CD4-positive, CD25-positive, alpha-beta regulatory T cell (primary cell): ENCODE measurements at regions not wholly inside any gene's neighbourhood (a gene's known extent, or its start where the extent isn't known, plus 50 kb on each side); places are given as distances from the start of the nearest gene placed in this dataset.
A peak's percentile ranks its signal among the peaks of the same experiment; 100 is the strongest.

Source experiments
- ATAC-seq, 2 donors: fragments of 150-1000 bp; cut with Tn5 transposase; one replicate each; pipeline ENCODE4 v1.10.0; 2021; ENCODE audit warnings: low read depth in 2 of 2, moderate number of reproducible peaks in 2 of 2, moderate library complexity in 1 of 2
- DNase-seq, 3 donors: peaks; one replicate each; pipeline versions ENCODE4 v3.0.0 to v3.0.0-alpha.2; 2012 to 2022; ENCODE audit warnings: mixed read lengths in 1 of 3
- H3K27ac ChIP-seq: one replicate; pipeline ENCODE4 v1.7.0; 2013; ENCODE audit warnings: mild to moderate bottlenecking, low read length; ENCODE audit not compliant: insufficient read depth, poor library complexity, severe bottlenecking
- H3K27me3 ChIP-seq: one replicate; pipeline ENCODE4 v1.7.0; 2013; ENCODE audit warnings: low read length; ENCODE audit not compliant: control insufficient read depth, insufficient read depth
- H3K36me3 ChIP-seq: one replicate; pipeline ENCODE4 v1.7.0; 2013; ENCODE audit warnings: mild to moderate bottlenecking, low read length, moderate library complexity; ENCODE audit not compliant: control insufficient read depth, insufficient read depth
- H3K4me1 ChIP-seq: 2 replicates; pipeline ENCODE4 v1.7.0; 2013; ENCODE audit warnings: mild to moderate bottlenecking, low read length; ENCODE audit not compliant: insufficient read depth, control insufficient read depth, poor library complexity, severe bottlenecking
- H3K4me3 ChIP-seq: one replicate; pipeline ENCODE4 v1.7.0; 2013; ENCODE audit warnings: low read depth, mild to moderate bottlenecking, low read length, moderate library complexity
- H3K9me3 ChIP-seq, 2 experiments: 1 replicate in 1 of 2; 2 replicates in 1 of 2; pipeline ENCODE4 v1.7.0; 2013; ENCODE audit warnings: low read length in 2 of 2, mild to moderate bottlenecking in 1 of 2, moderate library complexity in 1 of 2; ENCODE audit not compliant: control insufficient read depth in 2 of 2
- H3K27ac Mint-ChIP-seq, 3 donors: one replicate each; pipeline ENCODE4 v1.8.0; 2020 to 2022; ENCODE audit warnings: mild to moderate bottlenecking in 3 of 3, mixed read lengths in 3 of 3, moderate library complexity in 2 of 3
- H3K27me3 Mint-ChIP-seq: one replicate; pipeline ENCODE4 v1.8.0; 2022; ENCODE audit warnings: mild to moderate bottlenecking, mixed read lengths
- H3K36me3 Mint-ChIP-seq: one replicate; pipeline ENCODE4 v1.8.0; 2020; ENCODE audit warnings: mixed read lengths
- H3K4me1 Mint-ChIP-seq, 4 donors: one replicate each; pipeline ENCODE4 v1.8.0; 2020 to 2022; ENCODE audit warnings: mixed read lengths in 4 of 4, mild to moderate bottlenecking in 1 of 4
- H3K4me3 Mint-ChIP-seq, 4 donors: one replicate each; pipeline ENCODE4 v1.8.0; 2020 to 2022; ENCODE audit warnings: mild to moderate bottlenecking in 4 of 4, mixed read lengths in 4 of 4, moderate library complexity in 3 of 4
- H3K9me3 Mint-ChIP-seq, 7 donors: one replicate each; pipeline ENCODE4 v1.8.0; 2020 to 2022; ENCODE audit warnings: mixed read lengths in 7 of 7, mild to moderate bottlenecking in 3 of 7, moderate library complexity in 2 of 7

DNA sequence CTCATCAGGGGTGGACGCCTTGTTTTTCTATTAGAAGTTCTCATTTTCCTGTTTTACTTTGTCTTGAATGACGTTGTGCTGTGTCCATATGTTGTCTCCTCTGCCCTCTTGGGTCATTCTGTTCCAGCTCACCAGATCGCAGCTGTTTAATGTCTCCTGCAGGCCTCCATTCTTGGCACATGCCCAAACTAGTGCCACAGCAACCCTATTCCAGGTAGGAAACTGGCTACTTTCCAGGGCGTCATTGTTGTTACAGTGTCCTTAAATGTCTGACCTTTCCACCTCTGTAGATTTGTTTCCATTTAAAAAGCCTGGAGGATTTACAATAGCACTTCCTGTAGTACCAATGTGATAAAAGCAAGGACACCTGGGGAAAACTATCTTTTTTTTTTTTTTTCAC is 500.7 kb downstream of the METTL4 start:
- Mint-ChIP-seq H3K27me3 (no peaks in the 10 kb centered on the region), H3K27ac (no peak overlapping the region), H3K4me1 (no peaks in the 10 kb centered on the region), H3K36me3 (no peaks in the 10 kb centered on the region), H3K9me3 (no peaks in the 10 kb centered on the region), H3K4me3 (no peak overlapping the region)
- ATAC-seq: no peak
- Histone ChIP-seq H3K4me3 (no peak overlapping the region), H3K27ac (no peak overlapping the region), H3K27me3 (no peaks in the 10 kb centered on the region), H3K36me3 (no peaks in the 10 kb centered on the region), H3K4me1 (no peaks in the 10 kb centered on the region), H3K9me3 (no peaks in the 10 kb centered on the region)
- DNase-seq: no peak

- no peak for ATAC-seq
- peaks cover 0 to 2% (median 0%) of the 10 kb centered on the region in 7 donors for H3K9me3 Mint-ChIP-seq
- no peak overlapping the region for H3K27ac Mint-ChIP-seq
- H3K27ac ChIP-seq: no peak overlapping the region
- no peaks in the 10 kb centered on the region for H3K36me3 Mint-ChIP-seq
- H3K4me1 Mint-ChIP-seq: no peaks in the 10 kb centered on the region
- no peaks in the 10 kb centered on the region for H3K27me3 ChIP-seq
- no peaks in the 10 kb centered on the region for H3K36me3 ChIP-seq
- H3K4me3 ChIP-seq: no peak overlapping the region
- H3K4me3 Mint-ChIP-seq: no peak overlapping the region
- DNase-seq: no peak
- H3K4me1 ChIP-seq: no peaks in the 10 kb centered on the region
- H3K27me3 Mint-ChIP-seq: no peaks in the 10 kb centered on the region
- no peaks in the 10 kb centered on the region for H3K9me3 ChIP-seq
Measured at GRCh38 chr18:2075499-2075898, 495.8 kb downstream of the METTL4 start.

GRCh38 chr18:2082676-2083075 is 488.6 kb downstream of the METTL4 start:
- no peak overlapping the region for H3K27ac Mint-ChIP-seq
- H3K36me3 Mint-ChIP-seq: no peaks in the 10 kb centered on the region
- Histone ChIP-seq H3K27ac (no peak overlapping the region), H3K36me3 (no peaks in the 10 kb centered on the region), H3K9me3 (no peaks in the 10 kb centered on the region), H3K27me3 (no peaks in the 10 kb centered on the region), H3K4me1 (no peaks in the 10 kb centered on the region), H3K4me3 (no peak overlapping the region)
- ATAC-seq: no peak
- no peaks in the 10 kb centered on the region for H3K9me3 Mint-ChIP-seq
- no peak for DNase-seq
- no peaks in the 10 kb centered on the region for H3K27me3 Mint-ChIP-seq
- H3K4me3 Mint-ChIP-seq: no peak overlapping the region
- no peaks in the 10 kb centered on the region for H3K4me1 Mint-ChIP-seq

GRCh38 chr18:2083691-2084090 is 487.6 kb downstream of the METTL4 start:
- Mint-ChIP-seq H3K36me3 (no peaks in the 10 kb centered on the region), H3K9me3 (peaks cover 0 to 2% (median 0%) of the 10 kb centered on the region in 7 donors), H3K4me3 (no peak overlapping the region), H3K4me1 (no peaks in the 10 kb centered on the region), H3K27ac (no peak overlapping the region), H3K27me3 (no peaks in the 10 kb centered on the region)
- no peak overlapping the region for H3K4me3 ChIP-seq
- DNase-seq (no peak), ATAC-seq (no peak)
- H3K9me3 ChIP-seq: no peaks in the 10 kb centered on the region
- H3K36me3 ChIP-seq: no peaks in the 10 kb centered on the region
- H3K27me3 ChIP-seq: no peaks in the 10 kb centered on the region
- no peaks in the 10 kb centered on the region for H3K4me1 ChIP-seq
- H3K27ac ChIP-seq: no peak overlapping the region

- H3K4me3 Mint-ChIP-seq: no peak overlapping the region
- H3K4me1 ChIP-seq: no peaks in the 10 kb centered on the region
- H3K9me3 ChIP-seq: no peaks in the 10 kb centered on the region
- no peak overlapping the region for H3K4me3 ChIP-seq
- DNase-seq: no peak
- no peaks in the 10 kb centered on the region for H3K36me3 Mint-ChIP-seq
- no peak overlapping the region for H3K27ac ChIP-seq
- H3K27me3 ChIP-seq: no peaks in the 10 kb centered on the region
- no peak for ATAC-seq
- no peaks in the 10 kb centered on the region for H3K27me3 Mint-ChIP-seq
- no peaks in the 10 kb centered on the region for H3K4me1 Mint-ChIP-seq
- no peaks in the 10 kb centered on the region for H3K36me3 ChIP-seq
- H3K27ac Mint-ChIP-seq: no peak overlapping the region
- peaks cover 0 to 2% (median 0%) of the 10 kb centered on the region in 7 donors for H3K9me3 Mint-ChIP-seq
Measured at GRCh38 chr18:2086439-2086838, 484.9 kb downstream of the METTL4 start.

- H3K27ac Mint-ChIP-seq: peak overlapping the region in 1 of 3 donors; percentile 57
- Histone ChIP-seq H3K27ac (no peak overlapping the region), H3K36me3 (no peaks in the 10 kb centered on the region), H3K27me3 (no peaks in the 10 kb centered on the region), H3K4me3 (no peak overlapping the region), H3K9me3 (no peaks in the 10 kb centered on the region), H3K4me1 (no peaks in the 10 kb centered on the region)
- H3K4me1 Mint-ChIP-seq: no peaks in the 10 kb centered on the region
- peaks cover 0 to 2% (median 0%) of the 10 kb centered on the region in 7 donors for H3K9me3 Mint-ChIP-seq
- H3K36me3 Mint-ChIP-seq: no peaks in the 10 kb centered on the region
- no peak for DNase-seq
- no peak overlapping the region for H3K4me3 Mint-ChIP-seq
- ATAC-seq: no peak
- no peaks in the 10 kb centered on the region for H3K27me3 Mint-ChIP-seq
Measured at GRCh38 chr18:2087877-2088673, 483.2 kb downstream of the METTL4 start.

GRCh38 chr18:2089396-2089795 is 481.9 kb downstream of the METTL4 start:
- no peak overlapping the region for H3K4me3 ChIP-seq
- no peaks in the 10 kb centered on the region for H3K4me1 ChIP-seq
- Mint-ChIP-seq H3K36me3 (no peaks in the 10 kb centered on the region), H3K27ac (no peak overlapping the region), H3K4me3 (no peak overlapping the region), H3K4me1 (no peaks in the 10 kb centered on the region), H3K9me3 (peaks cover 0 to 2% (median 0%) of the 10 kb centered on the region in 7 donors), H3K27me3 (no peaks in the 10 kb centered on the region)
- H3K9me3 ChIP-seq: no peaks in the 10 kb centered on the region
- H3K27me3 ChIP-seq: no peaks in the 10 kb centered on the region
- H3K27ac ChIP-seq: no peak overlapping the region
- no peaks in the 10 kb centered on the region for H3K36me3 ChIP-seq
- DNase-seq: no peak
- ATAC-seq: no peak

DNA sequence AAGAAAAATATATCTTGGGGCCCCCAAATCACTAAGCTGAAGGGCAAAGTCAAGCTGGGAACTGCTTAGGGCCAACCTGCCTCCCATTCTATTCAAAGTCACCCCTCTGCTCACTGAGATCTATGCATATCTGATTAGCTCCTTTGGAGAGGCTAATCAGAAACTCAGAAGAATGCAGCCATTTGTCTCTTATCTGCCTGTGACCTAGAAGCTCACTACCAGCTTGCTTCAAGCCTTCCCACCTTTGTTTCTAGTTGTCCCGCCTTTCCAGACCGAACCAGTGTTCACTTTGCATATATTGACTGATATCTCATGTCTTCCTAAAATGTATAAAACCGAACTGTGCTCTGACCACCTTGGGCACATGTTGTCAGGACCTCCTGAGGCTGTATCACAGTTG is 479.4 kb downstream of the METTL4 start:
- no peaks in the 10 kb centered on the region for H3K4me1 ChIP-seq
- no peaks in the 10 kb centered on the region for H3K27me3 ChIP-seq
- Mint-ChIP-seq H3K4me1 (no peaks in the 10 kb centered on the region), H3K9me3 (peaks cover 0 to 4% (median 0%) of the 10 kb centered on the region in 7 donors), H3K27ac (no peak overlapping the region), H3K27me3 (peaks cover 10% of the 10 kb centered on the region), H3K4me3 (no peak overlapping the region), H3K36me3 (no peaks in the 10 kb centered on the region)
- H3K27ac ChIP-seq: no peak overlapping the region
- ATAC-seq (no peak), DNase-seq (no peak)
- no peaks in the 10 kb centered on the region for H3K9me3 ChIP-seq
- H3K4me3 ChIP-seq: no peak overlapping the region
- no peaks in the 10 kb centered on the region for H3K36me3 ChIP-seq
